Stimulated activated naive CD8-positive, alpha-beta T cell treated with anti-CD3 and anti-CD28 coated beads, Interleukin-15, Interleukin-2, amounts not matched to agents 100 ng/mL and 50 ng/mL, for 24 hours (primary cell): ENCODE measurements at regions not wholly inside any gene's neighbourhood (a gene's known extent, or its start where the extent isn't known, plus 50 kb on each side); places are given as distances from the start of the nearest gene placed in this dataset.

ENCODE experiments used
- H3K27ac Mint-ChIP-seq: one replicate; pipeline ENCODE4 v1.8.0; 2021; ENCODE audit warnings: mild to moderate bottlenecking, mixed read lengths
- H3K27me3 Mint-ChIP-seq: one replicate; pipeline ENCODE4 v1.8.0; 2021; ENCODE audit warnings: mixed read lengths
- H3K36me3 Mint-ChIP-seq: one replicate; pipeline ENCODE4 v1.8.0; 2021; ENCODE audit warnings: low read depth, mixed read lengths
- H3K4me1 Mint-ChIP-seq: one replicate; pipeline ENCODE4 v1.8.0; 2021; ENCODE audit warnings: low read depth, mixed read lengths
- H3K4me3 Mint-ChIP-seq: one replicate; pipeline ENCODE4 v1.8.0; 2021; ENCODE audit warnings: mild to moderate bottlenecking, mixed read lengths
- H3K9me3 Mint-ChIP-seq: one replicate; pipeline ENCODE4 v1.8.0; 2021; ENCODE audit warnings: mixed read lengths

DNA sequence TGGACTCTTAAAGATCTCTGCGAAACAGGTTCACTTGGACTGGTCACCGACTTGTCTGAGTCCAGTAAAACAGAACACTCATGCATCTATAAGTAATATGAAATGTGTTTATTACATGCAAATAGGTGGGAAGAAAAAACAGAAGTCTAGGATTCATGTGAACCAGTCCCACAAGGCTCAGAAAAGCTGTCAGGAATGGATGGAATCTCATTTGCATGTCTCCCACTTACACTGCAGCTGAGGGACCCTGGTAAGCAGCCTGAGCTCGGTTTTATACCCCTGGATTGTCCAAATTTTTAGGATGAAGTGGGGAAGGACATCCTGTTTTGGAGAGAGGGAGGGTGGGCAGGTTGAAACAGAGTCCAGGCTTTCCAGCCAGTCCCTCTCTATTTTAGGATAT lies 1545.1 kb upstream of the PCDH20 start:
- H3K27me3 Mint-ChIP-seq, result no peaks in the 10 kb centered on the region
- no peaks in the 10 kb centered on the region for H3K36me3 Mint-ChIP-seq
- no peaks in the 10 kb centered on the region for H3K4me1 Mint-ChIP-seq
- H3K4me3 Mint-ChIP-seq, result no peak overlapping the region
- peaks cover 8% of the 10 kb centered on the region for H3K9me3 Mint-ChIP-seq
- H3K27ac Mint-ChIP-seq, result no peak overlapping the region

- Mint-ChIP-seq H3K27ac (no peak overlapping the region), H3K27me3 (no peaks in the 10 kb centered on the region), H3K4me3 (no peak overlapping the region), H3K9me3 (peaks cover 8% of the 10 kb centered on the region), H3K36me3 (no peaks in the 10 kb centered on the region), H3K4me1 (no peaks in the 10 kb centered on the region)
Observed at GRCh38 chr13:62933809-62934208, 1518.2 kb upstream of the PCDH20 start.

- Mint-ChIP-seq H3K27ac (no peak overlapping the region), H3K27me3 (no peaks in the 10 kb centered on the region), H3K36me3 (no peaks in the 10 kb centered on the region), H3K9me3 (peaks cover 8% of the 10 kb centered on the region), H3K4me3 (no peak overlapping the region), H3K4me1 (no peaks in the 10 kb centered on the region)
Observed at GRCh38 chr13:62932256-62932883, 1516.7 kb upstream of the PCDH20 start.

DNA sequence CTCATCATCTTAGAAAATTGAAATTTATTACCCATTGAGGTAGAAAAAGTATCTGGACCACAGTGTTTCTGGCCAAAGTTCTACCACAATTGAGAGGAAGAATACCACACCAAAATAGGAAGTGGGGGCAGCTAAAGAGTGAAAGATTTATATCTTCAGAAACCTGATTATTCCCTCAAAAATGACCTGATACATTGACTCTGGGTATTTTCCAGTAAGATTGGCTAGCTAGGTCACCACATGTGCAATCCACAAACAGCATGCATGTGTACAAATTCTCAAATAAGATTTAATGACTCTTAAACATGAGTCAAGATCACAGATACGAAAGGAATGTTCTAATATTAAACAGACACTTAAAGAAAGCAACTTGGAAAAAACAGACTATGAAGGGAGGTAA lies 1516.2 kb upstream of the PCDH20 start:
- no peaks in the 10 kb centered on the region for H3K36me3 Mint-ChIP-seq
- H3K27me3 Mint-ChIP-seq, result no peaks in the 10 kb centered on the region
- H3K9me3 Mint-ChIP-seq, result peaks cover 8% of the 10 kb centered on the region
- H3K4me3 Mint-ChIP-seq, result no peak overlapping the region
- no peaks in the 10 kb centered on the region for H3K4me1 Mint-ChIP-seq
- H3K27ac Mint-ChIP-seq, result no peak overlapping the region

GRCh38 chr13:62924395-62924794 lies 1508.7 kb upstream of the PCDH20 start:
- H3K27ac Mint-ChIP-seq, result no peak overlapping the region
- H3K4me1 Mint-ChIP-seq, result no peaks in the 10 kb centered on the region
- H3K36me3 Mint-ChIP-seq, result no peaks in the 10 kb centered on the region
- no peaks in the 10 kb centered on the region for H3K27me3 Mint-ChIP-seq
- H3K4me3 Mint-ChIP-seq, result no peak overlapping the region
- H3K9me3 Mint-ChIP-seq, result peaks cover 9% of the 10 kb centered on the region

DNA sequence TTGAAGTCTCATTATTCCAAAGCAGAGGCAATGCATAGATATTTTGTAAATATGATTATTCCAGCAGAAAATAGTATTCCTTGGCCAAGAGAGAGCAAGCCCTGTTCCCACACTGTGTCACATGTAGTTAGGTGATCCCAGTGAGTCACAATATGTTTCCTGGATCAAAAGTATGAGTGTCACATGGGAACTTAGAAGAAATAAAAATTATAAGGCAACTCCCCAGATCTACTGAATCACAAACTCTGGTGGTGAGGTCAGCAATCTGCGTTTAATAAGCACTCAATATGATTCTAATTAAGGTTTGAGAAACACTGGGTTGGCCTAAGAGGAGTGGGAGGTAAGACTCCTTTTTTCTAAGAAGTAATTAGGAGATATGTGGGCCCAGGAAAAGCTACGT lies 1504.5 kb upstream of the PCDH20 start:
- Mint-ChIP-seq H3K9me3 (no peaks in the 10 kb centered on the region), H3K27ac (no peak overlapping the region), H3K4me3 (no peak overlapping the region), H3K4me1 (no peaks in the 10 kb centered on the region), H3K27me3 (no peaks in the 10 kb centered on the region), H3K36me3 (no peaks in the 10 kb centered on the region)

DNA sequence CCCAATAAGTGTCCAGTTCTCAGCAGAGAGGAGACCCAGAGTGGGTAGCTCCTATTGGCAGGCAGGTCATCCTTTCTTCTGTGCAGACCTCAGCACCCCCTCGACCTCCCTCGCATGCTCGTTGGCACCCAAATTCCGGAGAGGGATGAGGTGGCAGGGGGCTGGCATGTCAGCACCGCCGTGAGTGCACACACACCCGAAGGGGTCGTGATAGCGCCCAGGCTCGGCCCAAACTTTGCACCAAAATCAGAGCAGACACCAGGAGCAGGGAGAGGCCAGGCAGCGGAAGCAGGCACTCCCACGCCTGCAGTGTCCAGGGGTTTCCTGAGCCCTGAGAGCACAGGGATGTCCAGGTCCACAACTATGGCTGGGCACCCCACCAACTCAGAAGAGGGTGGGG lies 1503.8 kb upstream of the PCDH20 start:
- no peak overlapping the region for H3K4me3 Mint-ChIP-seq
- H3K4me1 Mint-ChIP-seq, result no peaks in the 10 kb centered on the region
- no peaks in the 10 kb centered on the region for H3K27me3 Mint-ChIP-seq
- no peak overlapping the region for H3K27ac Mint-ChIP-seq
- H3K36me3 Mint-ChIP-seq, result no peaks in the 10 kb centered on the region
- H3K9me3 Mint-ChIP-seq, result no peaks in the 10 kb centered on the region

- Mint-ChIP-seq H3K4me1 (no peaks in the 10 kb centered on the region), H3K36me3 (no peaks in the 10 kb centered on the region), H3K27me3 (no peaks in the 10 kb centered on the region), H3K27ac (no peak overlapping the region), H3K4me3 (no peak overlapping the region), H3K9me3 (no peaks in the 10 kb centered on the region)
Observed at GRCh38 chr13:62910541-62911060, 1495.0 kb upstream of the PCDH20 start.

GRCh38 chr13:62908321-62908720 lies 1492.7 kb upstream of the PCDH20 start:
- H3K9me3 Mint-ChIP-seq, result no peaks in the 10 kb centered on the region
- H3K27me3 Mint-ChIP-seq, result no peaks in the 10 kb centered on the region
- H3K36me3 Mint-ChIP-seq, result no peaks in the 10 kb centered on the region
- H3K4me3 Mint-ChIP-seq, result no peak overlapping the region
- H3K27ac Mint-ChIP-seq, result no peak overlapping the region
- H3K4me1 Mint-ChIP-seq, result no peaks in the 10 kb centered on the region

- H3K4me1 Mint-ChIP-seq, result no peaks in the 10 kb centered on the region
- no peak overlapping the region for H3K4me3 Mint-ChIP-seq
- H3K27me3 Mint-ChIP-seq, result no peaks in the 10 kb centered on the region
- no peaks in the 10 kb centered on the region for H3K36me3 Mint-ChIP-seq
- H3K27ac Mint-ChIP-seq, result no peak overlapping the region
- H3K9me3 Mint-ChIP-seq, result no peaks in the 10 kb centered on the region
Observed at GRCh38 chr13:62906896-62907295, 1491.2 kb upstream of the PCDH20 start.

DNA sequence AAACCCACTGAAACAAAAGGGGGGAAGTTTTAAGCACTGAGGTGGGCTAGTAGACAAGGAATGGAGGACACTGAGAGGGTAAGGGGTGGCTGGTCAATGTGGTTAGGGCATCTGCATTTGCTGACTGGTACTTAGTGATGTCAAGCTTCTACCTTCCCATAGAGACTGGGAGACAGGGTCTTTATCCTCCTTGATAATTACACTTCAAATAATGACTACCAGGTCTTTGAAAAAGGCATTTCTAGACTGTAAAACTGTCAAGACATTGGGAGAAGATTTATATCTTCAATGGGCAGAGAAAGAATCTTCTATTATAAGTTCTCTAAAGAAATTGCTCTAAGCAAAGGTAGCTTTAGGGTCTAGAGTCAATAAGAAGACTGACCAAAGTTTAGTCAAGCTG lies 1490.8 kb upstream of the PCDH20 start:
- Mint-ChIP-seq H3K27ac (no peak overlapping the region), H3K9me3 (no peaks in the 10 kb centered on the region), H3K4me3 (no peak overlapping the region), H3K36me3 (no peaks in the 10 kb centered on the region), H3K4me1 (no peaks in the 10 kb centered on the region), H3K27me3 (no peaks in the 10 kb centered on the region)

DNA sequence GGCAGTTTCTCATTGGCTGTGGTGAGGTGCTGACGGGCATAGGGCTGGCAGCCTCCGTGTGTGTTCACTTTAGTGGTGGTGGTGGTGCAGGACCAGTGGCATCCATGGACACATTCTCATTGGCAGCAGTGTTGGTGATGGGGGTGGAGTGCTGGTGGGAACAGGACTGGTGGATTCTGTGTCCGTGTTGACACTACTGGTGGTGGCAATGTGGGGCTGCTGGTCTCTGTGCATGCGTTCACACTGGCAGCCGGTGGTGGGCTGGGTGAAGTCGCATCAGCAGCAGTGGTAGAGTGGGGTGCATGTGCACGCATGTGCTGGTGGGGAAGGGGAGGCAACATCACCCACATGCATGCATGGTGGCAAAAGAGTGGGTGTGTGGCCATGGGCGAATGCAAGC lies 1471.4 kb upstream of the PCDH20 start:
- no peaks in the 10 kb centered on the region for H3K4me1 Mint-ChIP-seq
- no peak overlapping the region for H3K4me3 Mint-ChIP-seq
- peaks cover 12% of the 10 kb centered on the region for H3K9me3 Mint-ChIP-seq
- H3K36me3 Mint-ChIP-seq, result no peaks in the 10 kb centered on the region
- no peak overlapping the region for H3K27ac Mint-ChIP-seq
- no peaks in the 10 kb centered on the region for H3K27me3 Mint-ChIP-seq

- peaks cover 12% of the 10 kb centered on the region for H3K9me3 Mint-ChIP-seq
- H3K27ac Mint-ChIP-seq, result no peak overlapping the region
Observed at GRCh38 chr13:62879071-62879470, 1463.4 kb upstream of the PCDH20 start.

DNA sequence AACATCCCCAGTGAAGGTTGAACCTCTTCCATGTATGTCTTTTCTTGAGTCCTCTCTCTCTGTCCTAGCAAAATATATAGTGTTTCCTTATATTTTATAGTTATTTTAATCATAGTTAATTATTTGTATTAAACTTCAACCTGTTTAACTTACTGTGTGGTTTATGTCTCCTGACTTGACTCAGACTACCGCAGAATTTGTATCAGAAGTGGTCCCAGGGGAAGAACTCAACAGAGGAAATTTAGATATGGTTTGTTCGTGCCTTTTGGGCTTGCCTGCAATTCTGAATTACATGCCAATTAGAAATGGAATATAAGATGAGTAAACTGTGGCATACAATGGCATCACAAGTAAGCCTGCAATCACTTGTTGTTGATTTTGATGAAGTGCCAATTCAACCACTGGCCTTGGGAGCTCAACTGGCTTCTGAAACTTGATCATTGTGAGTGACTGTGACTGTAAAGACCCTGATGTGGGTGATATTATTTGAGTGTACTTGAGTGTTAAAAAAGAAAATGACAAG lies 1459.5 kb upstream of the PCDH20 start:
- Mint-ChIP-seq H3K4me1 (no peaks in the 10 kb centered on the region), H3K36me3 (no peaks in the 10 kb centered on the region), H3K9me3 (peaks cover 9% of the 10 kb centered on the region), H3K4me3 (no peak overlapping the region), H3K27me3 (no peaks in the 10 kb centered on the region), H3K27ac (no peak overlapping the region)

More at GRCh38 chr13:62879071-62879470, 1463.4 kb upstream of the PCDH20 start:
- H3K4me1 Mint-ChIP-seq, result no peaks in the 10 kb centered on the region
- no peaks in the 10 kb centered on the region for H3K27me3 Mint-ChIP-seq
- H3K4me3 Mint-ChIP-seq, result no peak overlapping the region
- H3K36me3 Mint-ChIP-seq, result no peaks in the 10 kb centered on the region

DNA sequence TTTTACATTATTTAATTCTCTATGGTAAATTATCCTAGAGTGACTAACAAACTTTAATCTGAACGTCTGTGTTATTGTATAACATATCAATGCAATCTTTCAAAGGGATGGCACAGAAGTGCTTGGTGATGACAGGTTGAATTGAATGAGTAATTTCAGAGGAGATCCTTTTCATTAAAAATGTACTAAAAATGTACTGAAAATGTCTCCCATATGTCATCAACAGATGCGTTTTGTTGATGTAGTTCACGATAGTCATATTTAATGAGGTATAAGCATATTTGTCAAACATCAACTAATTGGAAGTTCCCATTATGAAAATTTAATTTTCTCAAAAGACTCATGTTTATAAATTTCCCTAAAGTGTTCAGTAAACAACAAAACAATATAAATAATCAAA lies 1434.7 kb upstream of the PCDH20 start:
- Mint-ChIP-seq H3K4me1 (no peaks in the 10 kb centered on the region), H3K36me3 (no peaks in the 10 kb centered on the region), H3K27me3 (no peaks in the 10 kb centered on the region), H3K4me3 (no peak overlapping the region), H3K27ac (no peak overlapping the region), H3K9me3 (peaks cover 7% of the 10 kb centered on the region)

DNA sequence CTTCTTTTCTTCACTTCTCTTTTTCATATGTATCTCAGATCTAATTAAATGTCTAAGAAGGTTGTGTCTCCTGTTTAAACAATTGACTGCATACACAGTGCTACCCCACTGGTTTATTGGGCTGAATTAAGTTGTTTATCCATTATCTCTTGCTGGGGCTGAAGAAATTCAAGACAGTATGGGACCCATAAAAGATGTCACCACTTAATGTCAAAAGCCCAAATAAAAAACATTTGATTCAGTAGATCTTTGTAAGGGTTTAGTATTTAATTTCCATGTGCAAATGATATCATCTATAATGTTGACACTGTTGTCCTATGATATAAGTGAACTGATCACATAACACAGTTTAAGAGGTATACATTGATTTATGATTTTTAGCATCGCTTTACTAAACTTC lies 1431.9 kb upstream of the PCDH20 start:
- no peaks in the 10 kb centered on the region for H3K27me3 Mint-ChIP-seq
- no peak overlapping the region for H3K4me3 Mint-ChIP-seq
- H3K27ac Mint-ChIP-seq, result no peak overlapping the region
- no peaks in the 10 kb centered on the region for H3K36me3 Mint-ChIP-seq
- peaks cover 7% of the 10 kb centered on the region for H3K9me3 Mint-ChIP-seq
- H3K4me1 Mint-ChIP-seq, result no peaks in the 10 kb centered on the region
